HG03342 (cell line): ENCODE measurements at regions not wholly inside any gene's neighbourhood (a gene's known extent, or its start where the extent isn't known, plus 50 kb on each side); places are given as distances from the start of the nearest gene placed in this dataset.
"Not testable (repeated sequence)": the region's sequence is repeated elsewhere in the genome, so short reads cannot be mapped to it uniquely, and the experiment has no call there.

ENCODE experiments used
- ATAC-seq: cut with Tn5 transposase; IDR thresholded peaks from one replicate; pipeline ENCODE4 v1.9.1; 2021; ENCODE audit warnings: mild to moderate bottlenecking, moderate library complexity; ENCODE audit not compliant: unreplicated experiment

GRCh38 chr1:54474310-54475251 lies 68.4 kb upstream of the SSBP3 start:
- no peak for ATAC-seq

DNA sequence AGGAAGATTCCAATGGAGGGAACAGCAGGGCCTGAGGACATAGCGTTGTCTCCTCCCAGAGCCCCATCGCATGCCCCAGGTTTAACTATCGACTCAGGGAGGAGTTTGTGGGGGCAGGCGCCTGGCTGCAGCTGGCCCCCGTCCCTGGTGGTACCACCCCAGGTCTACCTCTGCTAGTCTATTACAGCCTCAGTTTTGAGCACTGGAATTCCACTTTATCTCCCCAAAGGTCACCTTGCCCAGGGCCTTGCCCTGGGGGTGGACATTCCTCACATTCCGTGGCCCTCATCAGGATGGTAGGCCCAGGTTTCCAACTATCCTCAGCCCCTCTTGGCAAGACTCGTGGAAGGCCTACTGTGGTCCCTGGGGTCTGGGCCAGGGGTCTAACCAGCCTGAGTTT lies 65.4 kb upstream of the SSBP3 start:
- ATAC-seq, result no peak

- not testable (repeated sequence) for ATAC-seq
Observed at GRCh38 chr1:54469444-54469843, 63.2 kb upstream of the SSBP3 start.

DNA sequence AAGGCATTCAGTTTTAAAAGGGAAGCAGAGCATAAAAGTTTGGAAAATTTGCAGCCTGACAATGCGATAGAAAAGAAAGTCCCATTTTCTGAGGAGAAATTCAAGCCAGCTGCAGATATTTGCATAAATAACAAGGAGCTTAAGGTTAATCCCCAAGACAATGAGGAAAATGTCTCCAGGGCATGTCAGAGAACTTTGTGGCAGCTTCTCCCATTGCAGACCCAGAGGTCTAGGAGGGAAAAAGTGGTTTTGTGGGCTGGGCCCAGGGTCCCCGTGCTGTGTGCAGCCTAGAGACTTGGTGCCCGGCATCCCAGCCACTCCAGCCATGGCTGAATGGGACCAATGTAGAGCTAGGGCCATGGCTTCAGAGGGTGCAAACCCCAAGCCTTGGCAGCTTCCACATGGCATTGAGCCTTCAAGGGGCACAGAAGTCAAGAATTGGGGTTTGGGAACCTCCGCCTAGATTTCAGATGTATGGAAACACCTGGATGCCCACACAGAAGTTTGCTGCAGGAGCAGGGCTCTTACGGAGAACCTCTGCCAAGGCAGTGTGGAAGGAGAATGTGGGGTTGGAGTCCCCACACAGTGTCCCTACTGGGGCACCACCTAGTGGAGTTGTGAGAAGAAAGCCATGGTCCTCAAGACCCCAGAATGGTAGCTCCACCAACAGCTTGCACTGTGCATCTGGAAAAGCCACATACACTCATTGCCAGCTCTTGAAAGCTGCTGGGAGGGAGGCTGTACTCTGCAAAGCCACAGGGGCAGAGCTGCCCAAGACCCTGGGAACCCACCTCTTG lies 62.3 kb upstream of the SSBP3 start:
- not testable (repeated sequence) for ATAC-seq

- ATAC-seq, result no peak
Observed at GRCh38 chr1:54465351-54465811, 59.2 kb upstream of the SSBP3 start.

GRCh38 chr1:54464477-54465146 lies 58.4 kb upstream of the SSBP3 start:
- no peak for ATAC-seq

DNA sequence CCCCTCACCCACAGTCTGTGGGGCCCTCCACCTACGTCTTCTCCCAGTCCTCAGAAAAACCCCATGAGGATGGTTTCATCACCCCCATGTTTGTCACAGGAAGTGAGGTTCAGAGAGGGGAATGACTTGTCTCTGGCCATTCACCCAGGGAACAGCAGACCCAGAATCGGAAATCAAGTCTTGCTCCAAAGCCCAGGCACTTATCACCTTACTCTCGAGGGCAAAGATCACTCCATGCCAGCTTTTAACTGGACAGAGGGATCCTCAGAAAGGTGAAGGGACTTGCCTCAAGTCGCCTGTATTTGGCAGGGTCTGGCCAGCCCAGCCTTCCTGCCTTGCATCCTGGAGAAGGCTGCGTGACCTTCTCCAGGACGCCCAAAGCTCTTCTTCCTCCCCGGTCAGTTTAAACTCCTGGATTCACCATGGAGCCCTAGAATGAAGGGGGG lies 57.9 kb upstream of the SSBP3 start:
- ATAC-seq, result no peak

DNA sequence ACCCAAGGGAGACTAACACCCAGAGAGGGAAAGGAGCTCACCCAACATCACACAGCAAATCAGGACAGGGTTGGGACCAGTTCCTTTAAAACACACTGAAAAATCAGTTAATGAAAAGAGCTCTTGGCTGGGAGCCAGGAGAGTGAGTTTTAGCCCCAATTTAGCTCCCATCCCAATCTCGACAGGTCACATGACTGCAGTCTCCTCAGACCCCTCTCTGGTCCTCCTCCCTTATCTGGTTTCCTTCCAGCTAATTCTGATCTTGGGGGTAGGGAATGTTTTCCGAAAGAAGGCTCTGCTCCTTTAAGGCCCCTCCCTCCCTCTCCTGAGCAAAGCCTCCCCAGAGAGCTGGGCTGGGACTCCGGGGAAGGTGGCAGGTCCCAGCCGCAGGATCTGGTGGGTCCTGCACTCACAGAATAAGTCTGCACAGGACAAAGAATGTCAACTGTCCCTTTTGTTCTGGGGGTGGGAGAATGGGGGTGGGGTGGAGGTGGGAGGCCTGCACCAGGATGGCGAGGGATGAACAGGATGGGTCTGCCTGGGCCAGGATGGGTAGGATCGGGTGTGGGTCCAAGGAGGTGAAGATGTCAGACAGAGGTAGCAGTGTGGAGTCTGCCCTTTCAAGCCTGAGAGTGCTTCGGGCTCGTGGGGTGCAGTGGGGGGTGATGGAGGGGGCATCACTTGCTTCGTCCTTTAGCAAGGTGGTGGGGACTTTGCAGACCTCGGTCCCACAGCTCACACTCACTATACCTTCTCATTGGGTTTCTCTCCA lies 57.3 kb upstream of the SSBP3 start:
- no peak for ATAC-seq

DNA sequence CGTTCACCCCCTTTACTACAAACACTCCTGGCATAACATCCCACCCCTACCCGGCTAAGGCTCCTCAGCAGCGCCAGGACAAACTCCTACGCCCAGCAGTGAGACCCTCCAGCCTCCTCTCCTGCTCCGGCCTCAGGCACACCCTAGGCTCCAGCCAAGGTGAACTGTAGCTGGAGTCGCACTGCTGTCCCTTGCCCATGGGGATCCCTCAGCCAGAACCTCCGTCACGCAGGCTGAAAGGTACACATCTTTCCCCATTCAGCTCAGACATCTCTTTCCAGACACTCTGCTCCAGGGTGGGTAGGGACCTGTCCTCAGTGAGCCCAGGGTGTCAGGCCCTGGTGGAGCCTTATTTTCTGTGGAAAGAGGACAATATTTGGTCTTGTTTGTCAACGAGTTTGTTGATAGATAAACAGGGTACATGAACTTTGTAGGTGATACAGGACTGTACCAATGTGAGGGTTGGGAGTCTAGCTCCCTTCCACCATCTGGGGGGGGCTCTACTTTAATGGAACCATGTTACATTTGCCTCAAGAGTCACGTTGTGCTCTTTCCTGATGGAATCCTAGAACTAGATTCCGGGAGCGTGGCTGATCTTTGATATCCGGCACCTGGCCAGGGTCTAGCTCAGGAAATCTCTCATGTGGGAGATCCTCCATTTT lies 56.5 kb upstream of the SSBP3 start:
- ATAC-seq, result no peak

- no peak for ATAC-seq
Observed at GRCh38 chr1:54461731-54462596, 55.8 kb upstream of the SSBP3 start.

GRCh38 chr1:54460861-54461387 lies 54.7 kb upstream of the SSBP3 start:
- ATAC-seq, result no peak

- ATAC-seq, result no peak
Observed at GRCh38 chr1:54460351-54460750, 54.2 kb upstream of the SSBP3 start.

GRCh38 chr1:54459726-54460191 lies 53.6 kb upstream of the SSBP3 start:
- ATAC-seq, result no peak

GRCh38 chr1:54459140-54459539 lies 52.9 kb upstream of the SSBP3 start:
- no peak for ATAC-seq

DNA sequence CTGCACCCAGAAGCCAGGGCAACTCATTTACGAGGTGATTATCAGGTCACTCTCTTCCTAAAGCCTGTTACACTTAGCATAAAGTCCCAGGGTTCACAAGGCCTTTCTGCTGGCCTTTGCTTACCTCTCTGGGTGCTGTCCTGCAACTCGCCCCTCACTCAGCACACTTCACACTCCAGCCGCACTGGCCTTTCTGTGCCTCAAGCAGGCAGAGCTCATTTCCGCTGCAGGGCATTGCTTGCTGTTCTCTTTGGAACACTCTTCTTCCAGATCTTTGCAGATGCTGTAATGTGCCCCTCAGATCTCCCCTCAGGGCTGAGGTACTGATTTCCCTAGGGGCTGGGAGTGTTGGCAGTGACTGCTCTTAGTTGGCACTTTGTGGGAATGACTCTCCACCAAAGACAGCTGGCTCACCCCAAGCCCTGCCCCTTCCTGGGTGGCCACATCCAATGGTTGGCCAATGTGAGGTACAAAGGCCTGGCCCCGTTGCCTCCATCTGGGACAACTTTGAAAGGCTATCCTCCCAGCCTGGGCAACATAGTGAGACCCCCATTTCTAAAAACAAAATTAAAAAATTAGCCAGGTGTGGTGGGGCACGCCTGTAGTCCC lies 50.8 kb upstream of the SSBP3 start:
- ATAC-seq, result no peak

DNA sequence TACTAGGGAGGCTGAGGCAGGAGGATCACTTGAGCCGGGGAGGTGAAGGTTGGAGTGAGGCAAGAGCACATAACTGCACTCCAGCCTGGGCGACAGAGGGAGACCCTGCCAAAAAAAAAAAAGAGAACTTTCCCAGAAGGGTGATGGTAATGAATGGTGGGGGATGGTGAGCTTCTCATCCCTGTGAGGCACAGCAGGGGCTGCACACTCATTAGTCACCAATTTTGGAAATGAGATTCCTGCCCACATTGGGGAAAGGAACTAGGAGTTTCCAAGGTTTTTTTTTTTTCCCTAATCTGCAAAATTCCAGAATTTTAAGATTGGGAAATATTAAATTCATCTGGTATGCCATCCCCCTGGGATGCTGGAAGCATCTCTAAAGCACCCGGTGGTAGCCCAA lies 50.2 kb upstream of the SSBP3 start:
- ATAC-seq, result no peak
